ENCODE measurements at regions not wholly inside any gene's neighbourhood (a gene's known extent, or its start where the extent isn't known, plus 50 kb on each side); places are given as distances from the start of the nearest gene placed in this dataset.

GRCh38 chr12:88309546-88309945, 167.4 kb downstream of the TMTC3 start:
- Histone ChIP-seq H3K14ac (ENCODE audit: low read length in 2 of 2) (no peak overlapping the region), H2AFZ (ENCODE audit: low read depth, low read length) (no peak overlapping the region), H3K4ac (ENCODE audit: low read depth in 1 of 2, low read length in 2 of 2) (no peak overlapping the region), H2BK12ac (ENCODE audit: low read length in 2 of 2) (no peak overlapping the region), H3K18ac (ENCODE audit: low read depth in 1 of 2, low read length in 2 of 2) (no peak overlapping the region), H3K4me3 (ENCODE audit: insufficient read depth in 1 of 2, low read depth in 1 of 2, low read length in 2 of 2) (peak overlapping the region in 1 of 2 experiments; percentile 21), H3K4me2 (ENCODE audit: low read length, poor library complexity, severe bottlenecking) (no peak overlapping the region), H4K8ac (ENCODE audit: low read length) (no peak overlapping the region), H3K27me3 (ENCODE audit: control insufficient read depth in 1 of 2, insufficient read depth in 1 of 2, low read length in 2 of 2) (no peaks in the 10 kb centered on the region), H3K23ac (ENCODE audit: low read length in 2 of 2) (no peak overlapping the region), H2AK5ac (ENCODE audit: low read length, severe bottlenecking) (no peak overlapping the region), H4K91ac (ENCODE audit: low read length) (no peak overlapping the region), H3K4me1 (ENCODE audit: control insufficient read depth, insufficient read depth, low read depth, low read length) (peaks cover 3% of the 10 kb centered on the region), H3K36me3 (ENCODE audit: control insufficient read depth in 1 of 2, insufficient read depth in 2 of 2, low read depth in 1 of 2, low read length in 2 of 2) (no peaks in the 10 kb centered on the region), H3K9ac (ENCODE audit: low read length) (peak overlapping the region; percentile 50), H3K9me3 (ENCODE audit: control insufficient read depth, low read length) (no peaks in the 10 kb centered on the region), H2BK5ac (ENCODE audit: low read depth, low read length, poor library complexity, severe bottlenecking) (no peak overlapping the region), H3K27ac (ENCODE audit: low read length, poor library complexity, severe bottlenecking) (no peak overlapping the region), H2BK120ac (ENCODE audit: low read depth, low read length) (no peak overlapping the region), H3K79me1 (replicated peaks; ENCODE audit: low read length, poor library complexity, severe bottlenecking) (no peaks in the 10 kb centered on the region), H2BK15ac (ENCODE audit: low read depth, poor library complexity, severe bottlenecking) (no peak overlapping the region)
- 0% methylated on average over 2 of the region's 2 CpGs for WGBS
- peak; percentile 75 for DNase-seq

GRCh38 chr12:88310069-88310468, 168.0 kb downstream of the TMTC3 start:
- Histone ChIP-seq H2AK5ac (ENCODE audit: low read length, severe bottlenecking) (no peak overlapping the region), H4K8ac (ENCODE audit: low read length) (no peak overlapping the region), H3K27me3 (ENCODE audit: control insufficient read depth in 1 of 2, insufficient read depth in 1 of 2, low read length in 2 of 2) (no peaks in the 10 kb centered on the region), H3K14ac (ENCODE audit: low read length in 2 of 2) (no peak overlapping the region), H3K27ac (ENCODE audit: low read length, poor library complexity, severe bottlenecking) (peak overlapping the region; percentile 32), H3K4me3 (ENCODE audit: insufficient read depth in 1 of 2, low read depth in 1 of 2, low read length in 2 of 2) (peak overlapping the region in 1 of 2 experiments; percentile 21), H3K4ac (ENCODE audit: low read depth in 1 of 2, low read length in 2 of 2) (no peak overlapping the region), H3K9me3 (ENCODE audit: control insufficient read depth, low read length) (no peaks in the 10 kb centered on the region), H2AFZ (ENCODE audit: low read depth, low read length) (no peak overlapping the region), H3K18ac (ENCODE audit: low read depth in 1 of 2, low read length in 2 of 2) (peak overlapping the region in 1 of 2 experiments; percentile 78), H3K4me2 (ENCODE audit: low read length, poor library complexity, severe bottlenecking) (no peak overlapping the region), H2BK5ac (ENCODE audit: low read depth, low read length, poor library complexity, severe bottlenecking) (no peak overlapping the region), H2BK120ac (ENCODE audit: low read depth, low read length) (peak overlapping the region; percentile 3), H2BK15ac (ENCODE audit: low read depth, poor library complexity, severe bottlenecking) (no peak overlapping the region), H4K91ac (ENCODE audit: low read length) (no peak overlapping the region), H3K79me1 (replicated peaks; ENCODE audit: low read length, poor library complexity, severe bottlenecking) (no peaks in the 10 kb centered on the region), H3K9ac (ENCODE audit: low read length) (peak overlapping the region; percentile 50), H2BK12ac (ENCODE audit: low read length in 2 of 2) (no peak overlapping the region), H3K36me3 (ENCODE audit: control insufficient read depth in 1 of 2, insufficient read depth in 2 of 2, low read depth in 1 of 2, low read length in 2 of 2) (no peaks in the 10 kb centered on the region), H3K4me1 (ENCODE audit: control insufficient read depth, insufficient read depth, low read depth, low read length) (peaks cover 3% of the 10 kb centered on the region), H3K23ac (ENCODE audit: low read length in 2 of 2) (no peak overlapping the region)
- DNase-seq, result peak; percentile 81
- 7% methylated on average over 1 of the region's 1 CpG for WGBS

GRCh38 chr12:88310666-88311065, 168.6 kb downstream of the TMTC3 start:
- DNase-seq, result no peak
- Histone ChIP-seq H3K4me1 (ENCODE audit: control insufficient read depth, insufficient read depth, low read depth, low read length) (peaks cover 3% of the 10 kb centered on the region), H3K79me1 (replicated peaks; ENCODE audit: low read length, poor library complexity, severe bottlenecking) (no peaks in the 10 kb centered on the region), H3K23ac (ENCODE audit: low read length in 2 of 2) (no peak overlapping the region), H3K4me2 (ENCODE audit: low read length, poor library complexity, severe bottlenecking) (no peak overlapping the region), H3K9me3 (ENCODE audit: control insufficient read depth, low read length) (no peaks in the 10 kb centered on the region), H3K18ac (ENCODE audit: low read depth in 1 of 2, low read length in 2 of 2) (peak overlapping the region; percentile 62 to 89), H2AK5ac (ENCODE audit: low read length, severe bottlenecking) (no peak overlapping the region), H4K91ac (ENCODE audit: low read length) (peak overlapping the region; percentile 80), H2BK12ac (ENCODE audit: low read length in 2 of 2) (peak overlapping the region; percentile 75 to 98), H3K27ac (ENCODE audit: low read length, poor library complexity, severe bottlenecking) (peak overlapping the region; percentile 3), H2BK15ac (ENCODE audit: low read depth, poor library complexity, severe bottlenecking) (no peak overlapping the region), H3K36me3 (ENCODE audit: control insufficient read depth in 1 of 2, insufficient read depth in 2 of 2, low read depth in 1 of 2, low read length in 2 of 2) (no peaks in the 10 kb centered on the region), H3K4ac (ENCODE audit: low read depth in 1 of 2, low read length in 2 of 2) (peak overlapping the region; percentile 6 to 75), H3K9ac (ENCODE audit: low read length) (no peak overlapping the region), H4K8ac (ENCODE audit: low read length) (no peak overlapping the region), H2AFZ (ENCODE audit: low read depth, low read length) (no peak overlapping the region), H3K27me3 (ENCODE audit: control insufficient read depth in 1 of 2, insufficient read depth in 1 of 2, low read length in 2 of 2) (no peaks in the 10 kb centered on the region), H3K14ac (ENCODE audit: low read length in 2 of 2) (peak overlapping the region in 1 of 2 experiments; percentile 6), H2BK5ac (ENCODE audit: low read depth, low read length, poor library complexity, severe bottlenecking) (no peak overlapping the region), H2BK120ac (ENCODE audit: low read depth, low read length) (peak overlapping the region; percentile 5), H3K4me3 (ENCODE audit: insufficient read depth in 1 of 2, low read depth in 1 of 2, low read length in 2 of 2) (no peak overlapping the region)
- 97% methylated on average over 5 of the region's 6 CpGs for WGBS

- Histone ChIP-seq H2AK5ac (ENCODE audit: low read length, severe bottlenecking) (no peak overlapping the region), H3K4me1 (ENCODE audit: control insufficient read depth, insufficient read depth, low read depth, low read length) (peaks cover 3% of the 10 kb centered on the region), H4K8ac (ENCODE audit: low read length) (no peak overlapping the region), H3K9ac (ENCODE audit: low read length) (no peak overlapping the region), H4K91ac (ENCODE audit: low read length) (no peak overlapping the region), H3K4me2 (ENCODE audit: low read length, poor library complexity, severe bottlenecking) (no peak overlapping the region), H2BK12ac (ENCODE audit: low read length in 2 of 2) (no peak overlapping the region), H2BK15ac (ENCODE audit: low read depth, poor library complexity, severe bottlenecking) (no peak overlapping the region), H3K27ac (ENCODE audit: low read length, poor library complexity, severe bottlenecking) (no peak overlapping the region), H3K18ac (ENCODE audit: low read depth in 1 of 2, low read length in 2 of 2) (no peak overlapping the region), H3K9me3 (ENCODE audit: control insufficient read depth, low read length) (no peaks in the 10 kb centered on the region), H3K79me1 (replicated peaks; ENCODE audit: low read length, poor library complexity, severe bottlenecking) (no peaks in the 10 kb centered on the region), H2AFZ (ENCODE audit: low read depth, low read length) (no peak overlapping the region), H3K23ac (ENCODE audit: low read length in 2 of 2) (no peak overlapping the region), H3K4me3 (ENCODE audit: insufficient read depth in 1 of 2, low read depth in 1 of 2, low read length in 2 of 2) (no peak overlapping the region), H3K27me3 (ENCODE audit: control insufficient read depth in 1 of 2, insufficient read depth in 1 of 2, low read length in 2 of 2) (no peaks in the 10 kb centered on the region), H2BK5ac (ENCODE audit: low read depth, low read length, poor library complexity, severe bottlenecking) (no peak overlapping the region), H3K4ac (ENCODE audit: low read depth in 1 of 2, low read length in 2 of 2) (no peak overlapping the region), H2BK120ac (ENCODE audit: low read depth, low read length) (no peak overlapping the region), H3K14ac (ENCODE audit: low read length in 2 of 2) (no peak overlapping the region), H3K36me3 (ENCODE audit: control insufficient read depth in 1 of 2, insufficient read depth in 2 of 2, low read depth in 1 of 2, low read length in 2 of 2) (no peaks in the 10 kb centered on the region)
- DNase-seq, result no peak
- WGBS, result no CpG with 5 or more reads among the region's 1 CpG
Measured at GRCh38 chr12:88313554-88313953, 171.4 kb downstream of the TMTC3 start.

Measured in mesenchymal stem cell (in vitro differentiated cells and primary cell).